Endothelial cell of umbilical vein (primary cell): ENCODE measurements at regions not wholly inside any gene's neighbourhood (a gene's known extent, or its start where the extent isn't known, plus 50 kb on each side); places are given as distances from the start of the nearest gene placed in this dataset.

Source experiments
- BruUV-seq: library from RNA; stranded (reverse); fragments of 400-500 nt; replicated peaks from 2 replicates; lab custom pipeline; 2021; lab: Mats Ljungman, UMichigan
- CTCF ChIA-PET: fragments of 300-600, 350-600 bp; sonication (Branson Sonifier 250); formaldehyde crosslinking; loops from one replicate; lab custom pipeline; 2021; ENCODE audit warnings: antibody characterized with exemption, inconsistent platforms; lab: Charles Lee
- POLR2A ChIA-PET: fragments of 300-600, 350-600 bp; sonication (Branson Sonifier 250); formaldehyde crosslinking; loops from one replicate; lab custom pipeline; 2021; ENCODE audit warnings: antibody characterized with exemption, inconsistent platforms; lab: Charles Lee
- DNase-seq: peaks from one replicate; pipeline ENCODE4 v3.0.0-alpha.2; 2011; ENCODE audit warnings: low read depth, low spot score
- FAIRE-seq: peaks from 2 replicates; lab custom pipeline; 2011; peaks lifted over from hg19 to GRCh38; lab: Jason Lieb, UNC
- H2AFZ ChIP-seq: 2 replicates; pipeline ENCODE4 v1.6.0; 2012; ENCODE audit warnings: low read depth, low read length, control low read depth, inconsistent platforms
- H3K27ac ChIP-seq: 2 replicates; pipeline ENCODE4 v1.5.1; 2011; ENCODE audit warnings: low read depth, mild to moderate bottlenecking, control low read depth, low read length, moderate library complexity; ENCODE audit not compliant: insufficient read depth
- H3K27me3 ChIP-seq, 2 experiments: 2 replicates each; pipeline versions ENCODE4 v1.6.0 to v1.6.1; 2011; ENCODE audit warnings: low read length in 2 of 2, mixed read lengths in 1 of 2; ENCODE audit not compliant: control insufficient read depth in 2 of 2, insufficient read depth in 2 of 2
- H3K36me3 ChIP-seq, 2 experiments: 2 replicates in 1 of 2; 3 replicates in 1 of 2; pipeline ENCODE4 v1.5.1; 2011; ENCODE audit warnings: low read length in 2 of 2, mild to moderate bottlenecking in 1 of 2, moderate library complexity in 1 of 2; ENCODE audit not compliant: control insufficient read depth in 2 of 2, insufficient read depth in 2 of 2; ENCODE audit errors: extremely low read depth in 1 of 2
- H3K4me1 ChIP-seq: 3 replicates; pipeline ENCODE4 v1.5.1; 2011; ENCODE audit warnings: mild to moderate bottlenecking, low read length; ENCODE audit not compliant: control insufficient read depth, insufficient read depth; ENCODE audit errors: extremely low read depth
- H3K4me2 ChIP-seq: 2 replicates; pipeline ENCODE4 v1.6.1; 2011; ENCODE audit warnings: low read length, control low read depth, mixed read lengths; ENCODE audit not compliant: insufficient read depth
- H3K4me3 ChIP-seq, 3 experiments: fragments of 200-600 bp in 1 of 3; sonication (generic), shearing (Covaris generic) in 1 of 3; replicated peaks in 1 of 3; 2 replicates each; pipeline ENCODE4 v1.5.1; 2011 to 2016; ENCODE audit warnings: control low read depth in 3 of 3, low read length in 3 of 3, mild to moderate bottlenecking in 2 of 3, inconsistent platforms in 1 of 3, low read depth in 1 of 3, moderate library complexity in 1 of 3; ENCODE audit not compliant: insufficient read depth in 1 of 3
- H3K79me2 ChIP-seq: 2 replicates; pipeline ENCODE4 v1.6.0; 2012; ENCODE audit warnings: low read length, inconsistent platforms; ENCODE audit not compliant: control insufficient read depth, insufficient read depth
- H3K9ac ChIP-seq: replicated peaks from 2 replicates; pipeline ENCODE3; 2011; ENCODE audit warnings: low read length, control low read depth; ENCODE audit not compliant: insufficient read depth; ENCODE audit errors: extremely low read depth
- H3K9me1 ChIP-seq: replicated peaks from 3 replicates; pipeline ENCODE4 v1.6.0; 2011; ENCODE audit warnings: mild to moderate bottlenecking, low read length; ENCODE audit not compliant: control insufficient read depth, insufficient read depth; ENCODE audit errors: extremely low read depth
- H3K9me3 ChIP-seq: replicated peaks from 2 replicates; pipeline ENCODE4 v1.5.1; 2012; ENCODE audit warnings: low read length, inconsistent platforms; ENCODE audit not compliant: control insufficient read depth, insufficient read depth
- H4K20me1 ChIP-seq: replicated peaks from 2 replicates; pipeline ENCODE3; 2011; ENCODE audit warnings: mild to moderate bottlenecking, low read length; ENCODE audit not compliant: control insufficient read depth, insufficient read depth; ENCODE audit errors: extremely low read depth
- EZH2 ChIP-seq: IDR thresholded peaks from 2 replicates; pipeline ENCODE4 v1.6.1; 2012; ENCODE audit warnings: borderline replicate concordance, low read depth, mild to moderate bottlenecking, moderate library complexity, low read length, inconsistent platforms; ENCODE audit not compliant: severe bottlenecking
- FOS ChIP-seq: IDR thresholded peaks from 2 replicates; pipeline ENCODE4 v1.6.1; 2011; ENCODE audit warnings: mild to moderate bottlenecking, low read length, moderate library complexity, borderline replicate concordance; ENCODE audit not compliant: insufficient read depth
- GATA2 ChIP-seq: IDR thresholded peaks from 2 replicates; pipeline ENCODE4 v1.7.0; 2011; ENCODE audit warnings: low read depth, mild to moderate bottlenecking, moderate library complexity, mixed read lengths, low read length; ENCODE audit not compliant: insufficient read length, insufficient read depth
- JUN ChIP-seq: IDR thresholded peaks from 2 replicates; pipeline ENCODE4 v1.6.1; 2011; ENCODE audit warnings: borderline replicate concordance, low read depth; ENCODE audit not compliant: insufficient read length, insufficient read depth
- MYC ChIP-seq: IDR thresholded peaks from one replicate; pipeline ENCODE4 v1.6.1; 2011; ENCODE audit warnings: mild to moderate bottlenecking, low read depth, low read length
- POLR2A ChIP-seq: IDR thresholded peaks from 2 replicates; pipeline ENCODE4 v1.6.1; 2012; ENCODE audit warnings: low read depth, mild to moderate bottlenecking, control low read depth, low read length
- POLR2AphosphoS5 ChIP-seq: IDR thresholded peaks from 2 replicates; pipeline ENCODE4 v1.6.1; 2012; ENCODE audit warnings: low read depth, mild to moderate bottlenecking, control low read depth, low read length, moderate library complexity; ENCODE audit not compliant: insufficient read depth
- dilution Hi-C: fragments of 300-500 bp; cut with MboI; formaldehyde crosslinking; loops from one replicate; pipeline ENCODE4 v1.15.0; 2019; ENCODE audit warnings: low sequenced_read_pairs; ENCODE audit not compliant: extremely low pct_ligation_motif_present
- intact Hi-C: fragments of 100-400 bp; cut with micrococcal nuclease; formaldehyde crosslinking; loops from one replicate; pipeline ENCODE4 v1.10.0; 2022
- TF ChIP-seq, protein P1 (sequence below), 2 donors: IDR thresholded peaks; 1 replicate in 1 of 2; 2 replicates in 1 of 2; pipeline ENCODE4 v1.5.1; 2011; ENCODE audit warnings: low read length in 2 of 2, mild to moderate bottlenecking in 2 of 2, moderate library complexity in 2 of 2, control low read depth in 1 of 2, inconsistent platforms in 1 of 2, low read depth in 1 of 2; ENCODE audit not compliant: insufficient read depth in 1 of 2; ENCODE audit errors: extremely low read depth in 1 of 2
- TF ChIP-seq, protein P2 (sequence below): IDR thresholded peaks from 2 replicates; pipeline ENCODE4 v1.6.1; 2011; ENCODE audit not compliant: insufficient read depth, insufficient read length

DNA sequence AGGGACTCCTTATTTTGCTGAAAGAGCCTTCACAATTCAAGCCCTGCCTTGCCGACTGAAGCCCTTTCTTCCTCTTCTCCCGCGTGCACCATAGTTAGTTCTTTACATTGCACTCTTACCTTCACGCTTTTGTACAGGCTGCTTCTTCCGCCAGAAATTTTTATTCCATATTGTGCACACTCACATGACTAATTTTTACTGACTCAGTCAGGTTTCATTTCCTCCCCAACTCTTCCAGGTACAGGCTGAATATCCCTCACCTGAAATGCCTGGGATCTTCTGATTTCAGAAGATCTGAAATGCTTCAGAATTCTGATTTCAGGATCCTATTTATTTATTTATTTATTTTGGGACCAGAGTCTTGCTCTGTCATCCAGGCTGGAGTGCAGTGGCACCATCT lies 172.8 kb downstream of the ZNF281 start:
- TF ChIP-seq, protein P1, sequence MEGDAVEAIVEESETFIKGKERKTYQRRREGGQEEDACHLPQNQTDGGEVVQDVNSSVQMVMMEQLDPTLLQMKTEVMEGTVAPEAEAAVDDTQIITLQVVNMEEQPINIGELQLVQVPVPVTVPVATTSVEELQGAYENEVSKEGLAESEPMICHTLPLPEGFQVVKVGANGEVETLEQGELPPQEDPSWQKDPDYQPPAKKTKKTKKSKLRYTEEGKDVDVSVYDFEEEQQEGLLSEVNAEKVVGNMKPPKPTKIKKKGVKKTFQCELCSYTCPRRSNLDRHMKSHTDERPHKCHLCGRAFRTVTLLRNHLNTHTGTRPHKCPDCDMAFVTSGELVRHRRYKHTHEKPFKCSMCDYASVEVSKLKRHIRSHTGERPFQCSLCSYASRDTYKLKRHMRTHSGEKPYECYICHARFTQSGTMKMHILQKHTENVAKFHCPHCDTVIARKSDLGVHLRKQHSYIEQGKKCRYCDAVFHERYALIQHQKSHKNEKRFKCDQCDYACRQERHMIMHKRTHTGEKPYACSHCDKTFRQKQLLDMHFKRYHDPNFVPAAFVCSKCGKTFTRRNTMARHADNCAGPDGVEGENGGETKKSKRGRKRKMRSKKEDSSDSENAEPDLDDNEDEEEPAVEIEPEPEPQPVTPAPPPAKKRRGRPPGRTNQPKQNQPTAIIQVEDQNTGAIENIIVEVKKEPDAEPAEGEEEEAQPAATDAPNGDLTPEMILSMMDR (IDR thresholded peaks at IDR 0.05; ENCODE audit: extremely low read depth in 1 of 2, insufficient read depth in 1 of 2, low read depth in 1 of 2, low read length in 2 of 2), result no peak
- TF ChIP-seq EZH2, result no peak
- intact Hi-C loops (no loop called here), dilution Hi-C loops (no loop called here)
- CTCF ChIA-PET, result no interaction called here
- Histone ChIP-seq H3K9ac (no peak overlapping the region), H3K9me3 (no peaks in the 10 kb centered on the region), H4K20me1 (no peaks in the 10 kb centered on the region), H3K9me1 (no peaks in the 10 kb centered on the region), H3K4me1 (peaks cover 22% of the 10 kb centered on the region), H3K27me3 (no peaks in the 10 kb centered on the region), H3K79me2 (no peaks in the 10 kb centered on the region), H2AFZ (no peak overlapping the region), H3K36me3 (no peaks in the 10 kb centered on the region), H3K4me2 (no peak overlapping the region), H3K27ac (no peak overlapping the region), H3K4me3 (no peak overlapping the region)
- POLR2A ChIA-PET, result no interaction called here
- BruUV-seq, result no TSS peak
- DNase-seq (no peak), FAIRE-seq (no peak)

DNA sequence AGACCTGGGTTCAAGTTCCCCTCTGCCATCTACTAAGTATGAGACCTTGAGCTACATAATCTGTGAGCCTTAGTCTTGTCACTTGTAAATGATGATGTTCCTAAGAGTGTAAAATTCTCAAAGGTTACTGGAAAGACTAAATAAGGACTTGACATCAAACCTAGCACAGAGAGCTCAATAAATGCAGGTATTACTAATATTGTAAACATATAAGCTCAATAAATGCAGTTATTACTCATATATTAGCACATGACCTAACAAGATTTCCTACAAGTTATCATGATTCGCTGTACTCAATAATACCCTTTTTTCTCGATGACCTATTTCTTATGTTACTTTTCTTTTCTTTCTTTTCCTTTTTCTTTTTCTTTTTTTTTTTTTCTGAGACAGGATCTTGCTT lies 174.9 kb downstream of the ZNF281 start:
- Histone ChIP-seq H3K4me2 (no peak overlapping the region), H3K9me3 (no peaks in the 10 kb centered on the region), H3K36me3 (no peaks in the 10 kb centered on the region), H3K27ac (no peak overlapping the region), H3K9ac (no peak overlapping the region), H3K4me1 (peaks cover 18% of the 10 kb centered on the region), H3K4me3 (no peak overlapping the region), H3K27me3 (no peaks in the 10 kb centered on the region), H3K9me1 (no peaks in the 10 kb centered on the region), H4K20me1 (no peaks in the 10 kb centered on the region), H3K79me2 (no peaks in the 10 kb centered on the region), H2AFZ (no peak overlapping the region)
- POLR2A ChIA-PET, result no interaction called here
- CTCF ChIA-PET, result interaction anchor here (0.9 to 1.2 kb wide), 2 partner anchors 42 to 77 kb away, joined by 3 read pairs; no protein-coding TSS in a partner anchor
- no peak for TF ChIP-seq POLR2A
- no peak for TF ChIP-seq GATA2
- TF ChIP-seq POLR2AphosphoS5, result no peak
- TF ChIP-seq MYC, result no peak
- no peak for TF ChIP-seq JUN
- TF ChIP-seq, protein P1 (IDR thresholded peaks at IDR 0.05; ENCODE audit: extremely low read depth in 1 of 2, insufficient read depth in 1 of 2, low read depth in 1 of 2, low read length in 2 of 2), result no peak
- no peak for TF ChIP-seq FOS
- TF ChIP-seq, protein P2, sequence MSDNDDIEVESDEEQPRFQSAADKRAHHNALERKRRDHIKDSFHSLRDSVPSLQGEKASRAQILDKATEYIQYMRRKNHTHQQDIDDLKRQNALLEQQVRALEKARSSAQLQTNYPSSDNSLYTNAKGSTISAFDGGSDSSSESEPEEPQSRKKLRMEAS, result no peak
- no peak for TF ChIP-seq EZH2
- dilution Hi-C loops (no loop called here), intact Hi-C loops (no loop called here)
- DNase-seq (no peak), FAIRE-seq (no peak)
- no TSS peak for BruUV-seq
